ENCODE measurements at regions not wholly inside any gene's neighbourhood (a gene's known extent, or its start where the extent isn't known, plus 50 kb on each side); places are given as distances from the start of the nearest gene placed in this dataset.

DNA sequence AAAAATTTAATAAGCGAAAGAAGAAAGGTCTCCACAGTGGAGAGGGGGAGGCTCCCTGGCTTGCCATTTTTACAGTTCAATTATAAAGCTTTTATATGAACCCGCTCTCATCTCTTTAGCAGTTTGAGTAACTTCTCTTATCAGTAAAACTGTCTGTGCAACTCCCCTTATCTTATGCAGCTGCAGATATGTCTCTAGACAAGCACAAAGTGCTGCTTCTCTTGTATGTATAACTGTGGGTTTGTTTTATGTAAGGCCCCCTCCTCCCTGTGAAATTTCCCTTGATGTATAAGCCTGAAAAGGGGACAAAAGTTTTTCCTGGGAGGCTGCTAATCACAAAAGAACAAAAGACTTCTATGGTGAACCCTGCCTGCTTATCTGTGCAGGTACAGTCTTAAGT is 90.2 kb upstream of the USP9Y start:
- H3K4me1 Mint-ChIP-seq, result no peaks in the 10 kb centered on the region
- no peak overlapping the region for H3K27ac Mint-ChIP-seq
- ATAC-seq (ENCODE audit: low read depth), result no peak
- H3K9me3 Mint-ChIP-seq, result peaks cover 13% of the 10 kb centered on the region
- peaks cover 1% of the 10 kb centered on the region for H3K27me3 Mint-ChIP-seq
- DNase-seq (ENCODE audit: low spot score in 2 of 2), result no peak
- H3K4me3 Mint-ChIP-seq, result no peak overlapping the region
- no peaks in the 10 kb centered on the region for H3K36me3 Mint-ChIP-seq

DNA sequence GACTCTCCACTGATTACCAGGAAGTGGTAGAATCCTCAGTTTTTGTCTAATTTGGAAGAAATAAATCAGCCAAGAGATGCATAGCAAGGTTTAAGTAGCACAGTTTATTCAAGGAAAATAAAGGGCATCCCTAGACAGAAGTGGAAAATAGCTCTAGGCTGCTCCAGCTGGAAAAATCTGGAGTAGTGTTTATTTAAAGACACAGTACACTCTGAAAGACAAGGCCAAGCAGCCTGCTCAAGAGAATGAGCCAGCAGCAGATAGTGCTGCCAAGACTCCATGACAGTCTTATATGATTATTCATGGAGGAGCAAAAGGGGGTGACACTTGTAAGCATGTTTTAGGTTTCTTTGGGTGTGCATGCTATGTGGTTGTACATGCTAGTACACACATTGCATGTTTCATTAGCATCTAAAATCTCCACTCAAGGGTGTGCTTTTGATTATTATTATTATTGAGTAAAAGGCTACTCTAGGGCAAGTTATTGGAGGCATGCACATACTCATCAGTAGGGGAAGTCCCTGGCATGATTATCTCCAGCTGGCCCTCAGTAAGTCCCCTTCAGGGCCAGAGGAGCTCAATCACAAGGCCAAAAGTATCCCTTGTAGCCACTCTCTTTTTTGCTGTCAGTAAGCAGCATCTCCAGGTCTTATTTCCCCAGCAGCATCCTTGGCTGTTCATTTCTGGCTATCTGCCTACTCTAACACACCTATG is 85.1 kb upstream of the USP9Y start:
- Mint-ChIP-seq H3K9me3 (peaks cover 13% of the 10 kb centered on the region), H3K4me1 (no peaks in the 10 kb centered on the region), H3K27me3 (no peaks in the 10 kb centered on the region), H3K36me3 (no peaks in the 10 kb centered on the region), H3K27ac (no peak overlapping the region), H3K4me3 (no peak overlapping the region)
- ATAC-seq (ENCODE audit: low read depth), result no peak
- no peak for DNase-seq (ENCODE audit: low spot score in 2 of 2)

DNA sequence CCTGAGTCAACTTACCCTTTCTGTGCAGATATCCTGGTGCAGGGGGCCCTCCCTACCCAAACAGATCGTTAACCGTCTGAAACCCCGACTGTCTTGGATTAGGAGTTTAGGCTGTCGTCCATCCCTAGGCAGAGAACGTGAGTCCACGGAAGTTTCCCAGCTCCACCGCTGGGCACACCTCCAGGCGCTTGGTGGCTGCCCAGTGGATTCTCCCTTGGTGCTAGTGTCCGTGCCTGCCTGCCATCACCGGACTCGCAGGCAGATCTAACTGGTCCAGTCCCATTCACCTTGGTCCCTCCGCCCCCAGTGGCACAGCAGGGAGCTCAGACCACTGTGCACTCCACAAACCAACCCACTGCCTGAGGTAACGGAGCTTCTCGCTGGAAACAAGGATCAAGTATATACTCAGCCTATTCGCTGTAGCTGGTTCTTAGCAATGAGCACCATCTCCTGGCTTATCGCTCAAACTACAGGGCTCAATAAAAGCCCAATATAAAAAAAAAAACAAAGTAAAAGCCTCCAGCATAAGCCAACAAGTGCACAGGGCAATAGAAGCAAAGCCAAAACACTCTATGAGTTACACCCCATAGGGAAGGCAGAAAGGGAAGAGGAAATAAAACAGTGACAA is 79.5 kb upstream of the USP9Y start:
- Mint-ChIP-seq H3K4me3 (no peak overlapping the region), H3K27me3 (peaks cover 2% of the 10 kb centered on the region), H3K4me1 (no peaks in the 10 kb centered on the region), H3K27ac (no peak overlapping the region), H3K36me3 (no peaks in the 10 kb centered on the region), H3K9me3 (no peaks in the 10 kb centered on the region)
- ATAC-seq (ENCODE audit: low read depth) (no peak), DNase-seq (ENCODE audit: low spot score in 2 of 2) (no peak)

DNA sequence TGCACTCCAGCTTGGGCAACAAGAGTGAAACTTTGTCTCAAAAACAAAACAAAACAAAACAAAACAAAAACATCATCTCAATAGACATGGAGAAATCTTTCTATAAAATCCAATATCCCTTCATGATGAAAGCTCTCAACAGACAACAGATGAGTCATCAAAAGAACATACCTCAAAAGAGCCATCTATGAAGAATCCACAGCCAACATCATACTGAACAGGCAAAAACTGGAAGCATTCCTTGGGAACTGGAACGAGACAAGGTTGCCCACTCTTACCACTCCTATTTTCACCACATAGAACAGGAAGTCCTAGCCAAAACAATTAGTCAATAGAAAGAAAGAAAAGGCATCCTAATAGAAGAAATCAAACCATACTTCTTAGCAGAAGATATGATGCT is 77.8 kb upstream of the USP9Y start:
- ATAC-seq (ENCODE audit: low read depth) (no peak), DNase-seq (ENCODE audit: low spot score in 2 of 2) (no peak)
- Mint-ChIP-seq H3K27ac (no peak overlapping the region), H3K4me3 (no peak overlapping the region), H3K4me1 (peaks cover 2% of the 10 kb centered on the region), H3K27me3 (peaks cover 2% of the 10 kb centered on the region), H3K9me3 (no peaks in the 10 kb centered on the region), H3K36me3 (no peaks in the 10 kb centered on the region)

DNA sequence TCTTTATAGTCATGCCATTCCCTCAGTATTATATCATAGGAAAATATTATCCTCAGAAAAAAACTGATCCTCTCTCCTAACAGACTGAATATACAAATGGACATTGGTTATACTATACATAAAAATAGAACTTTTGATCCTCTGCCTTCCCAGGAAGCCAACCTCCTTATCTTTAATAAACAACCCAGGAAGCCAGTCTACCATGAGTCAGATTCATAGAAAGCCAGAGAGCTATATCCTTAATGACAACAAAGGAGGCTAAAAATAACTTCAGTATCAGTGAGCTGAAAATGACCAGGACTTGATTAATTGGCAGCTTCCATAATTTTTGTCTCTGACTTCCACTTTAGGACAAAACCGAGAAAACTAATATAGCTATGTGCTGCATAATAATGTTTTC is 58.0 kb upstream of the USP9Y start:
- Mint-ChIP-seq H3K9me3 (no peaks in the 10 kb centered on the region), H3K36me3 (no peaks in the 10 kb centered on the region), H3K4me3 (no peak overlapping the region), H3K4me1 (no peaks in the 10 kb centered on the region), H3K27me3 (peaks cover 3% of the 10 kb centered on the region), H3K27ac (no peak overlapping the region)
- DNase-seq (ENCODE audit: low spot score in 2 of 2) (no peak), ATAC-seq (ENCODE audit: low read depth) (no peak)

DNA sequence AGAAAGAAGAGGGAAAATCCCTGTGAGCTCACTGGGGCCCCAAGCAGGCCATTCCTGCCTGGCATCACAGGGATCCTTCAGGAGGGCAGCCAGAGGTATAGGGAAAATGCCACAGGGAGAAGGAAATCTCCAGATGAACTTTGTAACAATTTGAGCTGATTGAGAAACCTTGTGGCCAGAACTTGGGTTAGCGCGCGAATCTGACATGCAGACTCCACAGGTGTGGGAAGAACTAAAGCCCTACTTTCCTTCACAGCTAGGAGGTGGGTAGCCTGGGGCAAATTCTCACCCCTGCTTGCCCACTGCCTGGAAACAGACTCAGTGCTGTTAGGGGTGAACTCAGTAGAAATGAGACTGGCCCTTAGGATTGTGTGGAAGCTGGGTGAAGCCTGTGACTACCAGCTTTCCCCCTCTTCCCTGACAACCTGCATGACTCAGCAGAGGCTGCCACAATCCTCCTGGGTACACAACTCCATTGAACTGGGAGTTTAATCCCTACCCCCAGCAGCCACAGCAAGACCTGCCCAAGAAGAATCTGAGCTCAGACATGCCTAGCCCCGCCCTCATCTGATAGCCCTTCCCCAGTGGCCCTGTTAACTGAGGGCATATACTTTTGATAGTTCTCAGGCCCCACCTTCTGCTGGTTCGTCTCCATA is 57.2 kb upstream of the USP9Y start:
- Mint-ChIP-seq H3K27ac (no peak overlapping the region), H3K36me3 (no peaks in the 10 kb centered on the region), H3K4me1 (no peaks in the 10 kb centered on the region), H3K4me3 (no peak overlapping the region), H3K27me3 (peaks cover 1% of the 10 kb centered on the region), H3K9me3 (no peaks in the 10 kb centered on the region)
- DNase-seq (ENCODE audit: low spot score in 2 of 2) (no peak), ATAC-seq (ENCODE audit: low read depth) (no peak)

DNA sequence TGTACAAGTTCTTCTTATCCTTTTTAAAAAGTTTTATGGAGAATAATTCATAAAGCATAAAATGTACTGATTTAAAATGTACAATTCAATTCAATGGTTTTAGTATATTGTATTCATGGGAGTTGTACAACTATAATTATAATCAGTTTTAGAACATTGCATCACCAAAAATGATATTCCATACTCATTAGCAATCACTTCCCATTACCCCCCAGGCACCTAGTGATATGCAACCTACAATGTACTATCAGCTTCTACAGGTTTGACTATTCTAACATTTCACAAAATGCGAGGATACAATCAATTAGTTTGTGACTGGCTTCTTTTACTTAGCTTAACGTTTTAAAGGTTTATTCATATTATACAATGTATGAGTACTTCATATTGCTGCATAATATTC is 49.9 kb upstream of the USP9Y start:
- H3K9me3 Mint-ChIP-seq, result no peaks in the 10 kb centered on the region
- no peaks in the 10 kb centered on the region for H3K27me3 Mint-ChIP-seq
- H3K27ac Mint-ChIP-seq, result no peak overlapping the region
- DNase-seq (ENCODE audit: low spot score in 2 of 2) (no peak), ATAC-seq (ENCODE audit: low read depth) (no peak)
- no peak overlapping the region for H3K4me3 Mint-ChIP-seq
- H3K36me3 Mint-ChIP-seq, result no peaks in the 10 kb centered on the region
- H3K4me1 Mint-ChIP-seq, result no peaks in the 10 kb centered on the region

All from memory B cell (primary cell).